Anterior cingulate cortex (tissue), 58 donors: ENCODE measurements at regions not wholly inside any gene's neighbourhood (a gene's known extent, or its start where the extent isn't known, plus 50 kb on each side); places are given as distances from the start of the nearest gene placed in this dataset.
"Not testable (repeated sequence)": the region's sequence is repeated elsewhere in the genome, so short reads cannot be mapped to it uniquely, and the experiment has no call there.

ENCODE experiments used
- DNase-seq, 58 donors: peaks; one replicate each; lab custom pipeline; 2025; lab: John Stamatoyannopoulos, UW

DNA sequence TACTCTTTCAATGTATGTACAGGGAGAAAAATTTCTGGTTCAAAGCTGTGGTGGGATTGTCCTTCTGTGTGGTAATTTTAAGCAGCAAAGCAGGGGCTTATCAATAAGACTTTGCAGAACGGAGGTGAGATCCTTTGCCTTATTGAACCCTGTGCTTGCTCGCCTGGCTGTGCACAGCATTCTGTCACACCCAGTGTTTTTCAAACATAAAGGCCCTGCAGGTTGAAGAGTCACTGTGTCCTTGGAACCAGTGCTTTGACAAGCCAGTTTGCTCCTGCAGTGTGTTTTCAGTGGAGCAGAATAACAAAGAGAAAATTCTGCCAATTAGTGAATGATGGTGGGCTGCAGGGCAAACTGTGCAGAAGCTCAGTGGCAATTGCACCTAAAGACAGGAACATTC, 236.7 kb upstream of the PCSK5 start:
- no peak for DNase-seq

DNA sequence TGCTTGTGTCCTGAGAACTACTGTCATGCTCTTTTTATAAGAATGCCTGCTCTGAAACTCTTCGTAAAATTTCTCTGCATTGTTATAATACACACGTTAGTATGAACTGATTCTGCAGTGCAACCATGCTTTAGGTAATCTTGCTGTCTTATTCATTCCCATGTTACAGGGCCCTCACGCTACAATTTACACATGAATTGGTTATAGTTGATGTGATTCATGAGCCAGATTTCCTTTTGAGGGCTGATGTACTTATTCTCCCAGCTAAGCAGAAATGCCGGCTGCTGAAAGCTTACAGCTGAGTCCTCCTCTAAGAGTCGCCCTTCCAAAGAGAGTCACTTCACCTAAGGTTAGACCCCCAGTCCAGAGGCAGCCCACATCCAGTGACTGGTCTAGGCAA, 233.5 kb upstream of the PCSK5 start:
- DNase-seq = no peak

GRCh38 chr9:75658301-75658905, 232.1 kb upstream of the PCSK5 start:
- DNase-seq = no peak

GRCh38 chr9:75664597-75664996, 225.9 kb upstream of the PCSK5 start:
- no peak for DNase-seq

GRCh38 chr9:75666856-75667554, 223.5 kb upstream of the PCSK5 start:
- DNase-seq = no peak

DNA sequence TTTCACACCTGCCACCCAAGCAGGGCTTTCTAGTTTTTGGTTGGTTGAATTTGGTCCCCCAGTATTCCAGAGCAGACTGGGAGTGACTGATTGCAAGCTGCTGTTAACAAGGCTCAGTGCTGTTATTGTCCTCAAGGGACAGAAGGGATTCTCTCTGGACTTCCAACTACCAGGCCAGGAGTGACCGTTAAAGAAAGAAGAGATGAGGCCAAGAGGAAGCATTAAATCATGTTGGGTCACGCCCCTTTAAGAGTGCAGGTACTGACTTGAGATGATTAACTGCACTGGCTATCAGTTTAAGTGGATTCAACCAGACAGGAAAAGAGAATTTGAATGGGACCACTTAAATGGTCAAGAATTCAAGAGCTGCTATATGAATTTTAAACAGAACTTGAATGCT, 220.8 kb upstream of the PCSK5 start:
- DNase-seq = no peak

GRCh38 chr9:75671354-75671753, 219.1 kb upstream of the PCSK5 start:
- no peak for DNase-seq

DNA sequence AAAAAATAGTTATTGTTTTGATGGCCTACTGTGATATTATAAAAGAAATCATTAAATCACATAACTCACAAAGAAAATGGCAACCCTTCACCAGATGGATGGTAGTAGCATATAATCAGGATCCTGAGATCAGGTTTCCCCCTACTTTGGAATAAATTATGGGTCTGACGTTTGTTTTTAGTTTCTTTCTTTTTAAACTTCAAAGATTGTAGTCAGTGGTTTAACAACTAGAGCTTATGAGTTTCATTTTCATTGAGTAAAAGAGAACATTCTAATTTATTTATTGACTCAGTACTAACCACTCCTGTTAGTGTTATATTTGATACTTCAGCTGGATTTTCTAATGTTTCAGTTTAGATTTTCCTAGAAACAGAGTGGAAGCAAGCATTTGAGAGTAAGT, 218.0 kb upstream of the PCSK5 start:
- DNase-seq = no peak

GRCh38 chr9:75683591-75683990, 206.9 kb upstream of the PCSK5 start:
- no peak for DNase-seq

DNA sequence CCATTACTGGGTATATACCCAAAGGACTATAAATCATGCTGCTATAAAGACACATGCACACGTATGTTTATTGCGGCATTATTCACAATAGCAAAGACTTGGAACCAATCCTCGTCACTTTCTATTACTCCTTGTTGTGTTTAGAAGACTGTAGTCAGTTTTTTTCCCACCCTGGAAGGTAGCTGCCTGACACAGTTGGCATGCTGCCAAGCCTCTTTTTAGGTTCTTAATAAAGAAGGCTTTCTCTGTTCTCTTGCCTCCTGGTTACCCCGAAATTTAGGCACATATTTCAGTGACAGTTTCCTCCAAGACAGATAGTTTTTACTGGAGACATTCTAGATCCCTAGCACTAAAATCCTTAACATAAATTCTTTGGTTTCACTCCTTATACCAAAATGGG, 205.4 kb upstream of the PCSK5 start:
- DNase-seq = peak in 10 of 58 donors; percentile 0 to 41 (median 2)

- no peak for DNase-seq
These were observed 203.0 kb upstream of the PCSK5 start for GRCh38 chr9:75687359-75687953.

- not testable (repeated sequence) for DNase-seq
These were observed 199.9 kb upstream of the PCSK5 start for GRCh38 chr9:75690551-75690950.

- DNase-seq = no peak
These were observed 199.1 kb upstream of the PCSK5 start for GRCh38 chr9:75691408-75691807.

DNA sequence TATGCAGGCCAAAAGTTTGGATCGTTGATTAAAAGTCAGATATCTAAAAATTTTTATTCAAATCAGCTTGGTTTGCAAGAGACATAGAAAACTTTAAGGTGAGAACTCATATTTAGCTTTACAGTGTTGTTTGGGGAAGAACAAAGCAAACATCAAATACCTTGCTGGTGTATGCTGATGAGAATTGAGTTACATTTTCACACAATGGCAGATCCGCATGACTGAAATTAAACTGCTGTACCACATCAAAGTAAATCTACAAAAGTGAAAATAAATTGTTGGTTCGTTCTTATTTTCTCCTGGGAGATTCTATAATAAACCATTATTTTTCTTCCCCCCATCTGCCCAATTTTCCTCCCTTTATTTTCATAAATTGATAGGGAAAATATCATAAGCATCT, 198.2 kb upstream of the PCSK5 start:
- no peak for DNase-seq

- DNase-seq = no peak
These were observed 194.6 kb upstream of the PCSK5 start for GRCh38 chr9:75695921-75696320.

DNA sequence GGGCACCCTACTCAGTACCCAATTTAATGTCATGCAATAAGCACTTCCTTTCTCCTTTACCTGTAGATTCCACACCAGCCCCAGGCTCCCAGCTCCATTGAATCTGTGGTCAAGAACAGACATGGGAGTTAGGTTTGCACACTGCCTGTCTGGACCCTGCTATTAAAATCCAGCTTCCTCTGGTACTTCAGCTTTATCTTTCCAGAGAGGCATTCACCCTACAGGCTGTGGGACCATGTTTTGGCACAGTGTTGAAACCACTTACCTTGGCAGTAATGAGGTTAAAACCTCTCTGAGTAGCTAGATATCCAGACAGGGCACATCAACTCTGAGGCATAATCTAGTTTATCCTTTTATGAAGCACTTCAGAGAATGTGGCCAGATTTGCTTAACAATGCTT, 191.5 kb upstream of the PCSK5 start:
- DNase-seq = no peak

- no peak for DNase-seq
These were observed 190.7 kb upstream of the PCSK5 start for GRCh38 chr9:75699625-75700251.

- no peak for DNase-seq
These were observed 190.2 kb upstream of the PCSK5 start for GRCh38 chr9:75700252-75700640.

GRCh38 chr9:75707191-75707590, 183.3 kb upstream of the PCSK5 start:
- DNase-seq = no peak

GRCh38 chr9:75709698-75710097, 180.8 kb upstream of the PCSK5 start:
- no peak for DNase-seq

DNA sequence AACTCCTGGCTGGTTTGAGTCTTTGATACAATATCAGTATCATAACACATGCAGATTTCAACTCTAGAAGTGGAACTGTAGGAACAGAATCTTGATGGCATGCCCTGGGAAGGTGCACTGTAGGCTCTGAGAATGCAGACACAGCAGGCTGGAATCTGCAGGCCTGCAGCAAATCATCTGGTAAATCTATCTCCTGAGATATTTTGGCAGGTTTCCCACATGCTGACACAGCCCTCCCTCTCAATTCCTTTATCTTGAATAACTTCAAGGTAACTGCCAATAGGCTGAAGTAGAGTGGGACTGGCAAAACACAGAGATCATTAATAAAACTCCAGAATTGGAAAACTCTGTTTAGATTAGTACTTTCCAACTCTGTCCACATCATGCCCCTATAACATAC, 177.8 kb upstream of the PCSK5 start:
- no peak for DNase-seq

- no peak for DNase-seq
These were observed 177.1 kb upstream of the PCSK5 start for GRCh38 chr9:75713335-75713734.
